22Rv1 (cell line): ENCODE measurements at regions not wholly inside any gene's neighbourhood (a gene's known extent, or its start where the extent isn't known, plus 50 kb on each side); places are given as distances from the start of the nearest gene placed in this dataset.

ENCODE experiments used
- CTCF ChIP-seq: fragments of 450-650 bp; IDR thresholded peaks from 2 replicates; pipeline ENCODE4 v1.5.1; 2017; ENCODE audit warnings: mild to moderate bottlenecking
- ZFX ChIP-seq: fragments of 450-650 bp; IDR thresholded peaks from 2 replicates; pipeline ENCODE4 v1.6.1; 2017; ENCODE audit warnings: antibody characterized with exemption, borderline replicate concordance

GRCh38 chr12:91467686-91468085 lies 285.1 kb upstream of the DCN start:
- TF ChIP-seq CTCF (no peak), ZFX (no peak)
